Tibial artery (tissue), 4 donors: ENCODE measurements at regions not wholly inside any gene's neighbourhood (a gene's known extent, or its start where the extent isn't known, plus 50 kb on each side); places are given as distances from the start of the nearest gene placed in this dataset.

Source experiments
- DNase-seq, 2 donors: peaks; one replicate each; pipeline ENCODE4 v3.0.0-alpha.2; 2019
- H3K27ac ChIP-seq, 2 donors: fragments of 200-600 bp; sonication (generic) in 1 of 2; 1 replicate in 1 of 2; 2 replicates in 1 of 2; pipeline ENCODE4 v1.5.1; 2018 to 2019; ENCODE audit warnings: mild to moderate bottlenecking in 1 of 2
- H3K27me3 ChIP-seq, 2 donors: fragments of 200-600 bp; sonication (generic) in 1 of 2; one replicate each; pipeline versions ENCODE4 v1.5.1 to v1.6.0; 2016 to 2019
- H3K36me3 ChIP-seq, 3 donors: fragments of 200-600 bp; sonication (generic) in 2 of 3; one replicate each; pipeline ENCODE4 v1.5.1; 2016 to 2019; ENCODE audit warnings: mild to moderate bottlenecking in 2 of 3
- H3K4me1 ChIP-seq, 4 donors: fragments of 200-600 bp; sonication (generic) in 2 of 4; 1 replicate in 3 of 4; 2 replicates in 1 of 4; pipeline ENCODE4 v1.5.1; 2016 to 2019
- H3K4me3 ChIP-seq, 2 donors: fragments of 200-600 bp; sonication (generic) in 1 of 2; 1 replicate in 1 of 2; 2 replicates in 1 of 2; pipeline ENCODE4 v1.5.1; 2018 to 2019; ENCODE audit warnings: mild to moderate bottlenecking in 2 of 2
- H3K9me3 ChIP-seq, 3 donors: fragments of 200-600 bp; sonication (generic) in 1 of 3; one replicate each; pipeline ENCODE4 v1.5.1; 2016 to 2019
- CTCF ChIP-seq, 2 experiments: fragments of 200-600 bp in 1 of 2; fragments of 450-650 bp in 1 of 2; IDR thresholded peaks; one replicate each; pipeline ENCODE4 v1.5.1; 2017 to 2019; ENCODE audit warnings: antibody characterized with exemption in 2 of 2, mild to moderate bottlenecking in 1 of 2, moderate library complexity in 1 of 2
- intact Hi-C: fragments of 100-400 bp; cut with DNase I; formaldehyde crosslinking; loops from one replicate; pipeline ENCODE4 v1.15.0; 2023; ENCODE audit warnings: low total_unique reads

GRCh38 chr21:35198982-35199732 lies 150.1 kb upstream of the RUNX1 start:
- peaks cover 0 to 29% (median 7%) of the 10 kb centered on the region in 4 donors for H3K4me1 ChIP-seq
- intact Hi-C loops: no loop called here
- H3K9me3 ChIP-seq: no peaks in the 10 kb centered on the region
- H3K27ac ChIP-seq: no peak overlapping the region
- no peaks in the 10 kb centered on the region for H3K36me3 ChIP-seq
- no peak overlapping the region for H3K4me3 ChIP-seq
- no peaks in the 10 kb centered on the region for H3K27me3 ChIP-seq
- DNase-seq: no peak
- TF ChIP-seq CTCF (IDR thresholded peaks at IDR 0.05): no peak

GRCh38 chr21:35198565-35198964 lies 149.5 kb upstream of the RUNX1 start:
- H3K4me1 ChIP-seq: peaks cover 0 to 23% (median 4%) of the 10 kb centered on the region in 4 donors
- intact Hi-C loops: no loop called here
- no peak for DNase-seq

GRCh38 chr21:35197992-35198431 lies 148.9 kb upstream of the RUNX1 start:
- no peak for DNase-seq
- no peak overlapping the region for H3K4me3 ChIP-seq
- TF ChIP-seq CTCF (IDR thresholded peaks at IDR 0.05): no peak

More at GRCh38 chr21:35198565-35198964, 149.5 kb upstream of the RUNX1 start:
- Histone ChIP-seq H3K9me3 (no peaks in the 10 kb centered on the region), H3K27me3 (no peaks in the 10 kb centered on the region), H3K4me3 (no peak overlapping the region), H3K27ac (no peak overlapping the region), H3K36me3 (no peaks in the 10 kb centered on the region)
- TF ChIP-seq CTCF (IDR thresholded peaks at IDR 0.05): no peak

GRCh38 chr21:35197191-35197590 lies 148.1 kb upstream of the RUNX1 start:
- intact Hi-C loops: no loop called here
- no peak overlapping the region for H3K4me3 ChIP-seq
- TF ChIP-seq CTCF (IDR thresholded peaks at IDR 0.05): no peak

More at GRCh38 chr21:35197992-35198431, 148.9 kb upstream of the RUNX1 start:
- Histone ChIP-seq H3K4me1 (peaks cover 0 to 17% (median 2%) of the 10 kb centered on the region in 4 donors), H3K36me3 (no peaks in the 10 kb centered on the region), H3K27ac (no peak overlapping the region), H3K27me3 (no peaks in the 10 kb centered on the region), H3K9me3 (no peaks in the 10 kb centered on the region)
- intact Hi-C loops: no loop called here

GRCh38 chr21:35196128-35196527 lies 147.0 kb upstream of the RUNX1 start:
- no peak for DNase-seq
- intact Hi-C loops: no loop called here
- H3K27me3 ChIP-seq: no peaks in the 10 kb centered on the region

More at GRCh38 chr21:35197191-35197590, 148.1 kb upstream of the RUNX1 start:
- Histone ChIP-seq H3K9me3 (no peaks in the 10 kb centered on the region), H3K27ac (no peak overlapping the region), H3K36me3 (no peaks in the 10 kb centered on the region), H3K4me1 (peaks cover 0 to 9% (median 0%) of the 10 kb centered on the region in 4 donors), H3K27me3 (no peaks in the 10 kb centered on the region)
- no peak for DNase-seq

More at GRCh38 chr21:35196128-35196527, 147.0 kb upstream of the RUNX1 start:
- TF ChIP-seq CTCF (IDR thresholded peaks at IDR 0.05): no peak
- Histone ChIP-seq H3K36me3 (no peaks in the 10 kb centered on the region), H3K9me3 (no peaks in the 10 kb centered on the region), H3K27ac (no peak overlapping the region), H3K4me3 (no peak overlapping the region), H3K4me1 (peaks cover 0 to 7% (median 0%) of the 10 kb centered on the region in 4 donors)
